Medulla oblongata (tissue), 1 donor: ENCODE measurements at regions not wholly inside any gene's neighbourhood (a gene's known extent, or its start where the extent isn't known, plus 50 kb on each side); places are given as distances from the start of the nearest gene placed in this dataset.

Experiments used
- DNase-seq: peaks from one replicate; pipeline ENCODE4 v3.0.0-alpha.2; 2015; ENCODE audit errors: extremely low spot score

DNA sequence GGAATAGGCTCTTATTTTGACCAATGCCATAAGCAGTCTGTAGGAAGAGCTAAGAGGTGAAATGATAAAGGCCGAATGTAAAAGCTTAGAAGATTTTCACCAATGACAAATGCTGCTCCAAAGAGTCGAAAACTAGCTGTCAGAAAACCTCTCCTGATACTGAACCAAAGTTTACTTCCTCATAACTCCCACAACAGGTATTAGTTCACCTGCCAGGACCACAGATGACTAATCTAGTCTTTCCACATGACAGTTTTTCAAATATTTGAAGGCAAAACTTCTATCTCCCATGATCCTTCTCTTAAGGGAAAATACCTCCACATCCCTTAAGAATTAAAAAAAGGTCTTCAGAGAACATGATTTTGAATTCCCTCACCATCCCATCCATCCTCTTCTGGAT is 473.2 kb upstream of the SPHKAP start:
- no peak for DNase-seq

DNA sequence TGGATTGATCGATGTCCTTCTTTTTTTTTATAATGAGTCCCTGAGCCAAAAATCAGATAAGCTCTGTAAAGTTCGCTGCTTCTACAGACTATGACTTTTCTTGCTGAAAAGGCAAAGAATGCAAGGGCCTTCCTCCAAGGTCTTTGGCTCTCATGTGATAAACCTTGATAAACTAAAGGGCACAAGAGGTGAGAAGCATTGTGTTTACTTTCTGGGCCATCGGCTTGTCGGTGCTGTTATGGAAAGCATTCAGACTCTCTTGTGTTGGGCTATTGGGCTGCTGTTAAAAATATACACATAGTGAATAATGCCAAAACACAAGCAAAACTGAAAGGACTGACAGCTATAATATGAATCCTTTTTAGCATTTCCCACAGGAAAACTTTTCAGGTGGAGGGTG is 472.4 kb upstream of the SPHKAP start:
- no peak for DNase-seq

DNA sequence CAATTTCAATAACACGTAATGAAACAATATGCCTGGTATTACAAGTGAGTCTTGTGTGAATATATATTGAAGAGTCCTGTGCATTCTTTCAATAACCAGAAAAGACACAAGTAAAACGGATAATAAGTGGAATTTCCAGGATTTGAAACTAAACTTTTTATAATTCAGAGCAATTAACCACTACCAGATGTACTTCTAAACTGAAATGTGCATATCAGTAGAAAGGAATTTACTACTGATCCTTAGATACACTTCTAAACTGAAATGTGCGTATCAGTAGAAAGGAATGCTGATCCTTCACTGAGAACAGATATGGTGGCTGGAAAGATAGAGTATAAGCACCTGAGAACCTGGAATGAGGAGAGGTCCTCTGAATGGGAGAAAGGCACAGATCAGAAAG is 470.9 kb upstream of the SPHKAP start:
- DNase-seq = no peak

DNA sequence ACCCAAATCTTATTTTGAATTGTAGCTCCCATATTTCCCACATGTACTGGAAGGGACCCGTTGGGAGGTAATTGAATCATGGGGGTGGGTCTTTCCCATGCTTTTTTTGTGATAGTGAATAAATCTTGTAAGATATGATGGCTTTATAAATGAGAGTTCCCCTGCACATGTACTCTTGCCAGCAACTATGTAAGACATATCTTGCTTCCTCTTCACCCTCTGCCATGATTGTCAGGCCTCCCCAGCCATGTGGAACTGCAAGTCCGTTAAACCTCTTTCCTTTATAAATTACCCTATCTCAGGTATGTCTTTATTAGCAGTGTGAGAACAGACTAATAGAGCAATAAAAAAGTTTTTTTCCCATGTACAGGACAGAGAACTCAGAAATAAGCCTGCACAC is 468.4 kb upstream of the SPHKAP start:
- no peak for DNase-seq

DNA sequence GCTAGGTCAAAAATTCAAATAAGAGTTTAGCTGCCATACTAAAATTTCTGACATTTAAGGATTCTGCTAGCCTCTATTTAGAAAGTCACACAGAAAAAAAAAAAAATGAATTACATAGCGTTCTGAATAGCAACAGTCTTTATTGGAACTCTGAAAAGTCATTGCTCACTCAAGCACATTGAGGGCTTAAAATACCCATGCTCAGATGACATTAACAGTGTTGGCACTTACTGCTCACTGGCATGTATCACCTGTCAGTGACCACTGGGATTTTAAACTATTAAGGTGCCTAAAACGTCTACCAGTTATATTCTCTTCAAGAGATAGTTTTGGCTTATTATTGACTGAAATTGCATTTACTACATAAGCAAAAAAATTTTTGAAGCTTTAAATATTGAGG is 468.0 kb upstream of the SPHKAP start:
- no peak for DNase-seq

DNA sequence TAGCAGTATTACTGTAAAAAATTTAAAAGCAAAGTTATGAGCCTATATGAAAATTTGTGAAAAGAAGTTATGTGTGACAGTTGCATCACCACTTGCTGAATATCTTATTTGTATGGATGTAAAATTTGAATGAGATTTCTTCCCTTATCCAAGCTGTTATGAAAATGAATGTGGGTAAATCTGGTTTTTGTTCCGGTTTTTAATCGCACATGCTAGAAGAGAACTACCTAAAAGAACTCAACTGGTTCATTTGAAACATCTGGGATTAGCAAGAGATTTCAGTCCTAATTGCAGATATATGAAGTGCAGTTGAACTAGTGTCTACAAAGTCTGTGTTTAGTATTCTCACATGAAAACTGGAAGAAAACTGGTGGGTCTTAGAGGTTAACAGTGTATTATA is 467.1 kb upstream of the SPHKAP start:
- no peak for DNase-seq

DNA sequence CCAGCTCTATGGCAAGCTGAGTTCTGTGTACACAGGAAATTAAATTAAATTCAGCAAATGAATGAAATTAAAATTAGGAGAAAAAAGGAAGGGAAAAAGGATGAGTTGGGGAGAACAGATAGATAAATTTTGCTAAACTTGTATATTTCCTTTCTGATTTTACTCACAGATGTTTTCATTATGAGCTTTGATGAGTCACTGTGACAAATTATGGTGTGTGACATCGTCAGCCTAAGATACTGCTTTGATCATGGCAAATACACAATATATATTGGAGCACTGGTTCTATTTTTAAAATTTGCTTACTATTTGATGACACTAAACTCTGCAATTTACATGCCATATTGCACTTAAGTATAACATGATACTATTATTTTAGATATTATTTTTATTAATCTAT is 464.6 kb upstream of the SPHKAP start:
- DNase-seq = no peak

DNA sequence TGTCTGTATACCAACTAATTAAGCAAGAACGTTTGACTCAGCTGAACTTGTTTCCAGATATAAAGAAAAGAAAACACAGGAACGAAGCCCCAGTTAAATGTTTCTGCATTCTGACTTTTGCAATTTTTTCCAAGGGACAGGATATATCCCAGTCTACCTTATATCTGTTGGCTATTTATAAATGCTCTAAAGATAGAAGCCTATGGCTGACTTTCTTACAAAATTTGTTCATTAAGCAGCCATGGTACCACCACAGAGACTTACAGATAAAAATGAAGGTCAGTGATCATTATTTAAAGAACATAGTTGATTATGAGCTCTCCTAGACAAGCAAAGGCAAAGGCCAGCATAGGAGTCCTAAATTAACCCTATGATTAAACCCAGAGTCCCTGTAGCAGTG is 462.7 kb upstream of the SPHKAP start:
- no peak for DNase-seq

DNA sequence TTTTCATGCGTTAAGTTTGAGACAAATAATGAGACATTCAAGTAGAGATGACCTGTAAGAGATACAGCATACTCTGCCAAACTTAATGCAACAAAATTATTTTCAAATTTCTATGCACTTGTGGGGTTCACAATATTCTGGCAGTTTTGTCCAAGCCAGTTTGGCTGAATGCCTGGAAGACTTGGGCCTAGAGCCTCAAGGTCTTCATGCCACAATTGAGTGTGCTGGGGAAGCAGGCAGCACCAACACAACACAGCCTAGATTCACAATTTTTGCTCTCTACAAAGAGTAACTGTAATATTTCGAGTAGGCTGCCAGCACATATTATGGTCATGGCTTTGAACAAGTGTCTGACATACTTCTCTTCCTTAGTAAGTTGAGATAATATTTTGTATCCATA is 461.4 kb upstream of the SPHKAP start:
- no peak for DNase-seq

DNA sequence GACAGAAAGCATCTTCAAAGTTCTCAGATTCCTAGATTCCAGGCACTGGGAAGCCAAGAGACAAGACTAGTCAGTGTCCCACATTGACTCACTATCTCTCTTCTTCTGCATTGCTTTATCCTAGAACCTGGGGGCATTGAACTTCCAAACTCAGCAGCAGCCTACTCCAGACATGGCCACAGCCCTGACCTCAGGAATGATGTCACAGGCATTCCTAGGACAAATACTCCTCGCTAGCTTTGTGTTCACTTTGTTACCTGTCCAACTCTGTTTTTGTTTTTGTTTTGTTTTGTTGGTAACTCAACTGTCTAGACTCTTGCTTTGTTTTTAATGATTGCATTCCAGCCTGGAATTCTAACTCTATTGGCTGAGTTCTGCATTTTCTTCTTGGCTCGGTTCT is 449.3 kb upstream of the SPHKAP start:
- no peak for DNase-seq

DNA sequence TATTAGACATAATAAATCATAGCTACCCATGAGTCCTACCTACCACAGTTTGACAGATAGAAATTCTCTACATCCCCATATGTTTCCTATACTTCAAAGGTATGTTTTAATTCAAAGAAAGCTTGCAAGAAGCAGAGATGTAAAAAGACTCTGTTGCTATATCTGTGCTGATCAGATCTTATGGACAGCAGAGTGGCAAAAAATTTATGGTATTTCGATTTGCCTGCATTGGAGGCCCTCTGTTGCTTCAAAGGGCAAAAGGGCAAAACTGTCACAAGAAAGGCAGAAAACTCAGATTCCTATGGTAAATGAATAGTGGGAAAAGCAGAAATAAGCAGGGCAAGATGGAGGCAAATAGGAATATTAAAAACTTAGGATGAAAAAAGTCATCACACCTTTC is 447.8 kb upstream of the SPHKAP start:
- no peak for DNase-seq

DNA sequence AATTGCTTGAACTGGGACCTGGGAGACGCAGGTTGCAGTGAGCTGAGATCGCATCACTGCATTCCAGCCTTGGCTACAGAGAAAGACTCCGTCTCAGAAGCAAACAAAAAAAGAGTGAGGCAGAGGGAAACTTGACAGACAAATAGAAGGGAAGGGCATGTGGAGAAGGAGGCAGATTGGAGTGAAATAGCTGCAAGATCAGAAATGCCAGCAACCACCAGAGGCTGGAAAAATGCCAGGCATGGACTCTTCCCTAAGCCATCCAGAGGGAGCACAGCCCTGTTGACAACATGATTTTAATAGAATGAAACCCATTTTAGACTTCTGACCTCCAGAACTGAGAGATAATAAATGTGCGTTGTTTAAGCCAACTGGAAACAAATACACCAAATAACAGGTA is 447.2 kb upstream of the SPHKAP start:
- DNase-seq = no peak

DNA sequence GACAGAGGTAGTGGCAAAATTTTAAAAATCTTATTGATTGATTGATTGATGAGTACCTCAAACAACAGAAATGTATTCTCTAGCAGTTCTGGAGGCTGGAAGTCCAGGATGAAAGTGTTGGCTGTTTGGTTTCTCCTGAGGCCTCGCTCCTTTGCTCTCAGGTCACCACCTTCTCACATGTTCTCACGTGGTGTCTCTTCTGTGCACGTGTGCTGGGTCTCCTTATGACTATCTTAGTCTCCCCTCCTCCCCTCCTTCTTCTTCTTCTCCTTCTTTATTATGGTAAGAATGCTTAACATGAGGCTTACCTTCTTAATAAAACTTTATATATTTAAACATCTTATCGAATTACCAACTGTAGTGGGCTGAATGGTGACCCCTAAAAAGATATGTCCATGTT is 446.0 kb upstream of the SPHKAP start:
- DNase-seq = no peak

DNA sequence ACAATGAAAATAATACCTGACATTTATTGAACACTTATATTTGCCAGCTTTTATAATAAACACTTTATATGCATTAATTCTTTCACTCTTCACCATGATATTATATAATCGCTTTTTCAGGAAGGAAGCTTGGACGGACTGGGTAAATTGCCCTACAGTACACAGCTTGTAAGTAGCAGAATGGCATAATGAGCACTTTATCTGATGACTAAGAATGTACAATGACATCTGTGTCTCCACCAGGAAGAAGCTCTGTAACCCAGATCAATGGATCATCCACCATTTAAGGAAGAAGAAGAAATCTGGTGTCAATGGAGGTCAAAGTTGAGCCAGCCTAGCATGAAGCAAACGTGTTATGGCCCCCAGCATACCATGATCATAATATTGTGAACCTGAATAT is 444.0 kb upstream of the SPHKAP start:
- DNase-seq = no peak

DNA sequence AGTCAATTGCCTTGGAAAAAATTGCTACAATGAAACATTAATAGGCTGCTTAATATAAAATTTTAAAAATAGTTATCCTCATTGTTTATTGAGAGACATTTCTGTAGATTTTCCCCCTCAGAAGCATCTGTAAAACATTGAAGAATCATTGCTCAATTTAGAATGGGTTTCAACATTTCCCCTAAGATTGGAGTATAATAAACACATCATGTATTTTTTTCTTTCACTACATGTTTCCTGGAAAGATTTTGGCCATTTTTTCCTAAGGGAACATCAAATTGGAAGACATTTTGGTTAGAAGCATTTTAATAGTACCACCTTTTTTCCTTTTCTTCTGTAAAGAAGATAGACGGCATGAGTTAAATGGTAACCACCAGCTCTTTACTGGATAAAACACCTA is 443.2 kb upstream of the SPHKAP start:
- DNase-seq = no peak

DNA sequence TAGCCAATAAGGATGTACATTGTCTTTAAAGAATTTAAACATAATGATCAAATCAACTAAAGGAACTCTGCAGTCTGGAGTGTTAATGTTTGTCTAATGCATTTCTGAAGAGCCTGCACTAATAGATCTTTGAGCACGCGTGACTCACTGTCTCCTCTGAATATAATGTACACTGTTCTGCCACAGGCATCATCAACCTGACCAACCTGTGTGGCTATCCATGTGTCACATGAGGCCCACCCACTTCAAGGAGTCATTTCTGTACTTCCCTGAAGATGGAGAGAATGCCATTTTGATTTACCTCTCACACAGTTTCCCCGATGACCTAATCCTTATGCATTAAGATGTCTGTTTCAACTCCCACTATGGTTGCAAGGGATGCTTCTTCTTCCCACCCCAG is 434.0 kb upstream of the SPHKAP start:
- DNase-seq = no peak

DNA sequence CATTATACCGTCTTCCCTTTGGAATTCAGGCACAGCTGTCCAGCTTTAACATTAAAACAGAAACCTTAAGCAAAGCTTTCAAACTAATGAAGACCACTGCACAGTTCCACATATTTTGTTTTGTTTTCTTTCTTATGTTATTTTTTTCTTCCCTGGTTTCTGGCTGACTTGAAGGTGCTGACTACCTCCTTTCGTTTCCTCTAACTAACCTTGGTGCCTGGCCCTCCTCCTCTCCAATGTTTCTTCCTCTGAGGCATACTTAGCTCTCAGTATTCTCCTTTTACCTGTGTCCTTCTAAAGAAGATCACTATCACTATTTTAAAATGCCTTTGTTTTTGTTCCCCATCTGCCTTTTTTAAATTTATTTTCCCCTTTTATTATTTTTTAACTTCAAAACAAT is 433.3 kb upstream of the SPHKAP start:
- DNase-seq = no peak

DNA sequence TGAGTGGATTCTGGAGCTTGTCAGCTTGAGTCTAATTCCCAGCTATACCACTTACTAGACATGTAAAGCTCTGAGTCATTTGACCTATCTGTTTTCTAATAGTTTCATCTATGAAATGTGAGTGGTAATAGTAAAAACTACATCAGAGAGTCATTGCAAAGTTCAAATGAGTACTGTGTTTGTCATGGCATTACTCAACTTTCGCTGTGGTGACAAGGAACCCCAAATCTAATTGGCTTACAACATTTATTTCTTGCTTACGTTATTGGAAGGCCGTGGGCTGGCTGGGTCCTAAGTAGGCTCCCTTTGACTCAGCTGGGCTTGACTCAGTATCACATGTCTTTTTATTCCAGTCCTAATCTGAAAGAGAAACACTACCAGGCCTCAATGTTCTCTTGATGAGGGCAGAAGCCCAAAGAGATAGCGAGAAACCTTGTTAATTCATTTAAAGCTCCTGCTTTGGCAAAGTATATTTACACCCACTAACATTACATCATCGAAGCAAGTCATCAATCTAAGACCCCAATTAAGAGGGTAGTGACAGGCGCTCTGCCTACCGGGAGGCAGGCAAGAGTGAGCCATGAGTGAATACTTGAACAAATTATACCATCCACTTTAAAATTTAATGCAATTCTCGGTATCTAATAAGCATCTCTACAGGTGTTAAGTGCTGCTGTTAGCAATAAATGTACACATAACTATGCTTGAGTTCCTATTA is 431.8 kb upstream of the SPHKAP start:
- no peak for DNase-seq

DNA sequence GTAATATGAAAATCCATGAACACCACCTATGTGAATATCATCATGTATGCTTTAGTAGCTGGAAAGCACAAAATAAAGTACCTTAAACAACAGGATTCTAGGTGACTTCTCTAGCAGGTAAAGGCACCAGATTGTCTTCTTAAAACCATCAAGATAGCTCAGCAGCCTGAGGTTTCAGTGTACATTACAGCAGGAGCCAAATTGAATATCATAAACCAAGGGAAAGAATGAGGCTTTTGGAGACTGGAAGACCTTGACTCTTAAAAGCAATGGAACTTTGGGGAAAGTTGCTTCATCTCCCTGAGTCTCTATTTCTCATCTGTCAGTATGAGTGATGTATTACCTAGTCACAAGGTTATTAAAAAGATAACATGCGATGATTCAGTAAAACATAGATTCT is 429.7 kb upstream of the SPHKAP start:
- DNase-seq = no peak

DNA sequence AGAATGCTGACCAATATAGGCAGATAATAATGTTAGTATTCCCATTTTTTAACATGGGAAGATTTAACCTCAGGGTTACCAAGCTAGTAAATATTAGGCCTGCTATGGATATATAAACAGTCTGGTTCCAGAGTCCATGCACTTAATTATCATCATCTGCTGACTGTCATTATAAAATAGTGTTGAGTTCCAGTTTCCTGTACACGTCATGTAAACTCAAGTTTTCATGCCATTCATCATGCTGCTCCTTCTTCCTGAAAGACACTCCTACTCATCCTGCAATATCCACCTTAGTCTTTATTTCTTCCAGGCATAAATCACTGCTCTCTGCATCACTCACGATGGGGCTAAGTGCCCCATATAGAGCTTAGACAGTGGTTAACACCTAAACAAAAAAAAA is 420.8 kb upstream of the SPHKAP start:
- no peak for DNase-seq

DNA sequence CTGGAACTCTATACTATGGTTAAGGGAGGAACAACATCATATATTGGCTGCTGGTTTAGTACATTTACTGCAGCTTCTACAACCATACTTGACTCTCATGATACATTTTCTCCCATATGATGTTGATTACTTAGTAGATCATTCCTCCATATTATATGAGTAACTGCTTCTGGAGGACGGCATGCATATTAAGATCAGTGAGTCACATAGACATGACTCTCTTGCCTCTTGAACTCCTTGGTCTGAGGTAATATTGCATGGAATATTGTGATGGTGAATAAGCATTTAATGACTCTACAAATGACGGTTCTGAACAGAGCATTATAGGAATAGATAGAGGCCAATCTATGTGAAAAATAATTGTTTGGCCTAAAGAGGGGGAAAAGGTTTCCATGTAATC is 418.8 kb upstream of the SPHKAP start:
- no peak for DNase-seq

DNA sequence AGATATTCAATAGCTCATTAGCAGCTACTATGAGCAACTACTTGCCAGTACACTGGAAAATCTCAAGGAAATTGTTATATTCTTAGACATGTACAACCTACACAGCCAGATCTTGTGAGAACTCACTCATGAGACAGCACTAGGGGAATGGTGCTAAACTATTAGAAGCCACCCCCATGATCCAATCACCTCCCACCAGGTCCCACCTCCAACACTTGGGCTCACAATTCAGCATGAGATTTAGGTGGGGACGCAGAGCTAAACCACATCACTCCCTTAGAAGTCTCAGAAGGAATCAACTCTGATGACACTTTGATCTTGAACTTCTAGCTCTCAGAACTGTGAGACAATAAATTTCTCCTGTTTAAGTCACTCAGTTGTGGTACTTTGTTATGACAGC is 418.3 kb upstream of the SPHKAP start:
- no peak for DNase-seq

DNA sequence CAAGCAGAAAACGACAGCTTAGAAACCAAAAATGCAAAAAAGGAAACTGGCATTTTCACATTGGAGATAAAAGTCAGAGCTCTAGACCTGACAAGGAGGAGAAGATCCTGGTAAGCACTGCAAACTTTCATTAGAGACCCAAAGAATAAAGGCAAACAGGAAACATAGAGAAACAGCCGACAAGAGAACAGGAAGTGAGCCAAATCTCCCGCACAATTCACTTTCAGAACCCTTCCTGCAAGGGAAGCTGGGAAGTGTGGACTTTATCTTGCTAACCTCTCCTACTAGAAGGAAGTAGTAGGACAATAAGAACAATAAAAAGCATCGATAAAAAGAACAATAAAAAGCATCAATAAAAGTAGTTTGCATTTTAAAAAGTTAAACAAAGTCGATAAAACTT is 417.8 kb upstream of the SPHKAP start:
- no peak for DNase-seq

DNA sequence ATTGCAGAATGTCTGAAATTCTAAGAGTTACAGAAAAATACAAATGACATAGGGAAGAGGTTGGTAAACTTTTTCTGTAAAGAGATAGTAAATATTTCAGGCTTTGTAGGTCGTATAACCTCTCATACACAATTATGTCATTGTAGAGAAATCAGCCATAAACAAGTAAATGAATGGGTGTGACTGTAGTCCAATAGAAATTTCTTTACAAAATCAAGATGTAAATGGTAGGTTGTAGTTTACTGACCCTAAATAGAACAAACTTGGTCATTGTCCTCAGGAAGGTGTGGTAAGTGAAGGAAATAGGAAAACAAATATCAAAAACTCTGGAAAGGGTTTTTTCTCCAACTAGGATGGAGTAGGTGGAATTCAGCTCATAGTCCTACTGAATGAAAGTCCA is 415.5 kb upstream of the SPHKAP start:
- DNase-seq = no peak

DNA sequence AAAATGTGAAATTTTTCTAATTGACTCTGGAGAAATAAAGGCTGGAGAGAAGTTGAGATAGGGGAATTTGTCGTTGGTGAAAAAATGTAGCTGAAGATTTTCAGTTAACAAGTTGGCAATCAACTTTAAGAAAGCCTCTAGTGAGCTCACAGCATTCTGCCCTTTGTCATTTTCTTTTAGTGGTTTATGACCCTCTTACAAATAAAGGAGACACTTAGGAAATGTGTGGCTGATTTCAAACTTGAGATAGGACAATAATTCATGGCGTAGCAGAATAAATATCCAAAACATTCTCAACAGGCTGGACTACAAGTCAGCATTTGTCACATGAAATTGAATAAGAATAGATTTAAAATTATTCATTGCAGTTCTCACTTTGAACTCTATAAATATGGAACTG is 412.5 kb upstream of the SPHKAP start:
- no peak for DNase-seq
